ENCODE measurements at regions not wholly inside any gene's neighbourhood (a gene's known extent, or its start where the extent isn't known, plus 50 kb on each side); places are given as distances from the start of the nearest gene placed in this dataset.

DNA sequence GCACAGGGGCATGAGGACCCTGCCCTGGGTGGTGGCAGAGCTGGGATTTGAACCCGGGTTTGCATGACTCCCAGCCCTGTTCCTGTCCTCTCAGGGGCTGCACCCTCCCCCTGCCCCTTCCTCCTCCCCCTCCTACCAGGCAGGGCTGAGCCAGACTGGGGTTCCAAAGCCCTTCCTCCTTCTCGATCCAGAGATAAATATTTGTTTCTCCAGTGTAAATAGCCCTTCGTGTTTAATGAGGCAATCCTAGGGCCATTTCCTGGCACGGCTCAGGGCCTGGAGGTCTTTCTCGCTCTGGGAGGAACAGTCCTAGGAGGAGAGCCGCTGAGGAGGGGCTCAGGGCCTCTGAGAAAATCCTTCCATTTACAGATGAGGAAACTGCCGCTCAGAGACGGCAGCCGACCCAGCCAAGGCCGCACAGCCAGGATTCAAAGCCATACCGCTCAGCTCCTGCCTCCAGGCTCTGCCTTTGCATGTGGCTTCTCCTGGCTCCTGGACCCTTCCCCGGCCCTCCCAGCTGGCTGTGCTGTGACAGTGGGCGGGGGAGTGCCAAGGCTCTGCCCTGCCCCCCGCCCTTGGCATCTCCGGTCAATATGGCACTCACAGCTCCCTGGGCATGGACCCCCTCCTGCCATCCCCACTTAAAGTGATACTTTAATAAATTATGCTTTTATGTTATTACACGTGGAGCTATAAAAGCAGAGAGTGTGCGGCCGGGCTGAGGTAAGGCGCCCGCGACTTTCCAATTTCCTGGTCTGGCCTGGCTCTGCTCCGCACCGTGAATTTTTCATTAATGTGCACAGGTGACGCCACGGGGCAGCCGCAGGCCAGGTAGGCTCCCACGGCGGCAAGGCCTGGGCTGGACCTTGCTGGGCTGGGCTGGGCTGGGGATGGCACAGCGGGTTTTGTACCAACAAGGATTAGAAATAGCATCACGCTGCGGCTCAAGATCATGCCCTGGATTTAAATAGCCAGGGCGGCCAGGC lies 114.7 kb upstream of the WNT4 start:
- Histone ChIP-seq H3K27me3 (no peaks in the 10 kb centered on the region), H3K36me3 (no peaks in the 10 kb centered on the region), H3K4me3 (ENCODE audit: low read depth, low read length) (no peak overlapping the region), H3K9me3 (no peaks in the 10 kb centered on the region), H3K4me1 (peaks cover 7% of the 10 kb centered on the region)
- TF ChIP-seq, protein P1, sequence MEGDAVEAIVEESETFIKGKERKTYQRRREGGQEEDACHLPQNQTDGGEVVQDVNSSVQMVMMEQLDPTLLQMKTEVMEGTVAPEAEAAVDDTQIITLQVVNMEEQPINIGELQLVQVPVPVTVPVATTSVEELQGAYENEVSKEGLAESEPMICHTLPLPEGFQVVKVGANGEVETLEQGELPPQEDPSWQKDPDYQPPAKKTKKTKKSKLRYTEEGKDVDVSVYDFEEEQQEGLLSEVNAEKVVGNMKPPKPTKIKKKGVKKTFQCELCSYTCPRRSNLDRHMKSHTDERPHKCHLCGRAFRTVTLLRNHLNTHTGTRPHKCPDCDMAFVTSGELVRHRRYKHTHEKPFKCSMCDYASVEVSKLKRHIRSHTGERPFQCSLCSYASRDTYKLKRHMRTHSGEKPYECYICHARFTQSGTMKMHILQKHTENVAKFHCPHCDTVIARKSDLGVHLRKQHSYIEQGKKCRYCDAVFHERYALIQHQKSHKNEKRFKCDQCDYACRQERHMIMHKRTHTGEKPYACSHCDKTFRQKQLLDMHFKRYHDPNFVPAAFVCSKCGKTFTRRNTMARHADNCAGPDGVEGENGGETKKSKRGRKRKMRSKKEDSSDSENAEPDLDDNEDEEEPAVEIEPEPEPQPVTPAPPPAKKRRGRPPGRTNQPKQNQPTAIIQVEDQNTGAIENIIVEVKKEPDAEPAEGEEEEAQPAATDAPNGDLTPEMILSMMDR (IDR thresholded peaks at IDR 0.05; ENCODE audit: low read depth, low read length), result no peak
- no peak for DNase-seq

DNA sequence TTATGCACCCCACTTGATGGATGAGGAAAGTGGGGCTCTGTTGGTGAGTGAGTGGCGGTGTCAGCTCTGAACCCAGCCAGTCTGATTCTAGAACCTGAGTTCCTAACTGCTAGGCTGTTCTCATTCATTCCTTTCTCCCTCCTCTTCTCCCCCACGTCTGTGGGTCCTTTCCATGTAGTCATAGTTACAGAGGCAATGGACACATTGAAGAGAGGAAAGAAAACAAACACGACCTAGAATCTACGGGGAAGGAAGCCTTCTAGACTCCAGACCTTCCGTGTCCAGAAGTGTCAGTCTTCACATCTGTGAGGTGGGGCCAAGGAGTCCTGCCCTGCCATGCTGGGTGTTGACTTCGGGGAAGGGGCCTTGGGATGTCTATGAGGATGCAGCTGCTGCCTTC lies 115.8 kb upstream of the WNT4 start:
- DNase-seq, result no peak
- no peaks in the 10 kb centered on the region for H3K9me3 ChIP-seq
- H3K36me3 ChIP-seq, result no peaks in the 10 kb centered on the region
- no peak overlapping the region for H3K4me3 ChIP-seq (ENCODE audit: low read depth, low read length)
- TF ChIP-seq, protein P1 (IDR thresholded peaks at IDR 0.05; ENCODE audit: low read depth, low read length), result no peak
- H3K4me1 ChIP-seq, result peaks cover 14% of the 10 kb centered on the region
- no peaks in the 10 kb centered on the region for H3K27me3 ChIP-seq

DNA sequence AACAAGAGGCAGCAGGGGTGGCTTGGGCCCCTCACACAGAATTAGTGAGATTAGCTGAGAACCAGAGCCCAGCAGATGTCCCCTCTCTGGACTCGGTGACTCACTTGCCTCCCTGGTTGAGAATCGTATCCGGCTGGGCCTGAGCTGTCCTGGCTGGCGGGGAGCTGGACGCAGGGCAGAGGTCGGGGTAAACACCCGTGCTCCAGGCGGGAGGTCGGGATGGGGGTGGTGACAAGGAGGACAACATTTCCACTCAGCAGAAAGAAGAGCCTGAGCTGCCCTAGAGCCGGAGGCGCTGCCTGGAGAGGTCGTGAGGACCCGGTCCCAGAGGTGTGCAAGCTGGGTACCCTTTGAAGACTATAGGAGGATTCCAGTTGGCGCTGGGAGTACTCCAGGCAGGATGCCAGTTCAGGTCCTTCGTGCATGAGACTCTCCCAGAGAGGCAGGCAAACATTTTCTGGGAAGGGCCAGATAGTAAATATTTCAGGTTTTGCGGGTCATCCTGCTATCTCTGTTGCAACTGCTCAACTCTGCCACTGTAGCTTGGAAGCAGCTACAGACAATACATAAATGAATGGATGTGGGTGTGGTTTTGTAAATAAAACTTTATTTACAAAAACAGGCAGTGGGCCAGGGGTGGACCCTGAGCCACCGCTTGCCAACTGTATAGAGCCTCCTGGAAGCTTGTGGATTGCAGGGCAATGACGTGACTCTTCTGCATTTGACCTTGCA lies 116.8 kb upstream of the WNT4 start:
- peaks cover 14% of the 10 kb centered on the region for H3K4me1 ChIP-seq
- H3K36me3 ChIP-seq, result no peaks in the 10 kb centered on the region
- no peak overlapping the region for H3K4me3 ChIP-seq (ENCODE audit: low read depth, low read length)
- TF ChIP-seq, protein P1 (IDR thresholded peaks at IDR 0.05; ENCODE audit: low read depth, low read length), result no peak
- no peaks in the 10 kb centered on the region for H3K27me3 ChIP-seq
- no peak for DNase-seq
- no peaks in the 10 kb centered on the region for H3K9me3 ChIP-seq

DNA sequence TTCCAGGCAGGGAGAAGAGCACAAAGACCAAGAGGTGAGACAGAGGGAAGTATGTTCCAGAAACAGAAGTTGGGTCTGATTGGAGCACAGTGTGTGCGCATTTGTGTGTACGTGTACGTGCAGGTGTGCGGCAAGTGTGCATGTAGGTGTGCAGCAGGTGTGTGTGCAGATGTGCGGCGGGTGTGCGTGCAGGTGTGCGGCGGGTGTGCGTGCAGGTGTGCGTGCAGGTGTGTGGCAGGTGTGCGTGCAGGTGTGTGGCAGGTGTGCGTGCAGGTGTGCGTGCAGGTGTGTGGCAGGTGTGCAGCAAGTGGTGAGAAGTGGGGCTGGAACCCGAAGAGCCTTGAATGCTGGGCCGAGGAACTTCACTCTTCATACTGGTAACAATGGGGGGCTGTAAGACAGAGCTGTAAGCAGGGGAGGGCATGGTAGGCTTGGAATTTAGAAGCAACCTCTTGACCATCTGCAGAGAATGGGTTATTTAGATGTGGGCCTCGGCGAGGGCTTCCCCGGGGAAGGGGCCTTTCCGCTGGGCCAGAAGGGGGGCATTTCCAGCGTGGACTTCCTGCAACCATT lies 118.0 kb upstream of the WNT4 start:
- Histone ChIP-seq H3K4me3 (ENCODE audit: low read depth, low read length) (no peak overlapping the region), H3K27me3 (no peaks in the 10 kb centered on the region), H3K9me3 (no peaks in the 10 kb centered on the region), H3K36me3 (no peaks in the 10 kb centered on the region), H3K4me1 (peaks cover 14% of the 10 kb centered on the region)
- DNase-seq, result no peak
- TF ChIP-seq, protein P1 (IDR thresholded peaks at IDR 0.05; ENCODE audit: low read depth, low read length), result no peak

DNA sequence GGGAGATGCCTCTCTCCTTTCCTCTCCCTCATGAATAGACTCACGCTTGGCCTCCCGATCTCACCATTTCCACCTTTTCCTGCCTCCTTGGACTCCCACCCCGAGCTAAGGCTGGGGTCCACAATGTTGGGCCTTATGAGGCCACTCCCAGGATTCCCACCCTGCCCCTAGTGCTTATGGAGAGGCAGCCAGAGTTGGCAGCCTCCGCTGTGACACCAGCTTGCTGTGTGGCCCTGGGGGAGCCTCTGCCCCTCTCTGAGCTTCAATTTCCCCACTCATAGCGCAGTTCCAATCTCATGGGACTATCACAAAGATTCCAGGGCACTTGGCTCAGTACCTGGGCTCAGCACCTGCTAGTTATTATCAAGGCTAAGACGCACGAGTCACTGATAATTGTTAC lies 118.7 kb upstream of the WNT4 start:
- TF ChIP-seq, protein P1 (IDR thresholded peaks at IDR 0.05; ENCODE audit: low read depth, low read length), result no peak
- no peaks in the 10 kb centered on the region for H3K27me3 ChIP-seq
- H3K4me1 ChIP-seq, result peaks cover 14% of the 10 kb centered on the region
- H3K4me3 ChIP-seq (ENCODE audit: low read depth, low read length), result no peak overlapping the region
- DNase-seq, result no peak
- H3K36me3 ChIP-seq, result no peaks in the 10 kb centered on the region
- no peaks in the 10 kb centered on the region for H3K9me3 ChIP-seq

All from BE2C (cell line).